MM.1S (cell line): ENCODE measurements at regions not wholly inside any gene's neighbourhood (a gene's known extent, or its start where the extent isn't known, plus 50 kb on each side); places are given as distances from the start of the nearest gene placed in this dataset.

Source experiments
- EZH2phosphoT487 ChIP-seq: fragments of 300-600 bp; sonication (generic); IDR thresholded peaks from 2 replicates; pipeline ENCODE4 v1.6.1; 2018; ENCODE audit warnings: antibody characterized with exemption, low read length
- TF ChIP-seq, protein P1 (sequence below): fragments of 300-600 bp; sonication (generic); IDR thresholded peaks from 2 replicates; pipeline ENCODE4 v1.5.1; 2016; ENCODE audit warnings: antibody characterized with exemption, low read length, mixed read lengths

DNA sequence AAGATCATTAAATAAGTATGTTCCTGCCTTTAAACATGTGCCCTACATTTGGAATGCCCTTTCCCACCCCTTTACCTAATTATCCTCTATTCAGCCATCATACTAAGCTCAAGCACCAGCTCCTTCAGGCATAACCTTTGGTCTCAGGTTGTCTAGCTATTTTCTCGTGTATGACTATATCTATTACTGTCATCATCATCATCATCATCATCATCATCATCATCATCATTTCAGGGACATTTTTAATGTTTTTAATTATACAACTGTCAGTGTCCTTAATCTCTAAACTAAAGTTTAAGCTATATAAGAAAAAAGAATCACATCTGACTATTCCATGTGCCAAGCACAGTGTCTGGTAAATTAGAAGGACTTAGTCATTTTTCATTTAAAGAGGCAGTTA is 214.6 kb upstream of the CTSO start:
- TF ChIP-seq, protein P1, sequence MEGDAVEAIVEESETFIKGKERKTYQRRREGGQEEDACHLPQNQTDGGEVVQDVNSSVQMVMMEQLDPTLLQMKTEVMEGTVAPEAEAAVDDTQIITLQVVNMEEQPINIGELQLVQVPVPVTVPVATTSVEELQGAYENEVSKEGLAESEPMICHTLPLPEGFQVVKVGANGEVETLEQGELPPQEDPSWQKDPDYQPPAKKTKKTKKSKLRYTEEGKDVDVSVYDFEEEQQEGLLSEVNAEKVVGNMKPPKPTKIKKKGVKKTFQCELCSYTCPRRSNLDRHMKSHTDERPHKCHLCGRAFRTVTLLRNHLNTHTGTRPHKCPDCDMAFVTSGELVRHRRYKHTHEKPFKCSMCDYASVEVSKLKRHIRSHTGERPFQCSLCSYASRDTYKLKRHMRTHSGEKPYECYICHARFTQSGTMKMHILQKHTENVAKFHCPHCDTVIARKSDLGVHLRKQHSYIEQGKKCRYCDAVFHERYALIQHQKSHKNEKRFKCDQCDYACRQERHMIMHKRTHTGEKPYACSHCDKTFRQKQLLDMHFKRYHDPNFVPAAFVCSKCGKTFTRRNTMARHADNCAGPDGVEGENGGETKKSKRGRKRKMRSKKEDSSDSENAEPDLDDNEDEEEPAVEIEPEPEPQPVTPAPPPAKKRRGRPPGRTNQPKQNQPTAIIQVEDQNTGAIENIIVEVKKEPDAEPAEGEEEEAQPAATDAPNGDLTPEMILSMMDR, result no peak
- no peak for TF ChIP-seq EZH2phosphoT487
